HEK293 (cell line): ENCODE measurements at regions not wholly inside any gene's neighbourhood (a gene's known extent, or its start where the extent isn't known, plus 50 kb on each side); places are given as distances from the start of the nearest gene placed in this dataset.

Experiments
- CTCF ChIA-PET: fragments of 350-600 bp; formaldehyde crosslinking; extraction: SDS; loops from one replicate; lab custom pipeline; 2021; ENCODE audit warnings: antibody characterized with exemption; lab: Yijun Ruan, JAX
- POLR2A ChIA-PET: fragments of 300-600 bp; formaldehyde crosslinking; extraction: SDS; loops from one replicate; lab custom pipeline; 2020; ENCODE audit warnings: antibody characterized with exemption, inconsistent platforms; lab: Yijun Ruan, JAX
- H3K27ac ChIP-seq: fragments of 200-500 bp; sonication (Bioruptor generic); 2 replicates; pipeline ENCODE4 v1.5.1; 2014; ENCODE audit warnings: low read depth, low read length, control low read depth, inconsistent platforms; ENCODE audit errors: extremely low read depth
- H3K36me3 ChIP-seq, 2 experiments: fragments of 200-500 bp in 1 of 2; sonication (Bioruptor generic) in 1 of 2; 1 replicate in 1 of 2; 2 replicates in 1 of 2; pipeline ENCODE4 v1.5.1; 2014 to 2017; ENCODE audit warnings: inconsistent platforms in 2 of 2, low read length in 2 of 2; ENCODE audit not compliant: control insufficient read depth in 2 of 2, insufficient read depth in 1 of 2
- H3K4me1 ChIP-seq: fragments of 200-500 bp; sonication (Bioruptor generic); 2 replicates; pipeline ENCODE4 v1.5.1; 2014; ENCODE audit warnings: mild to moderate bottlenecking, low read length, inconsistent platforms; ENCODE audit not compliant: control insufficient read depth, insufficient read depth
- H3K4me3 ChIP-seq: 2 replicates; pipeline ENCODE4 v1.5.1; 2011; ENCODE audit warnings: low read depth, mild to moderate bottlenecking, control low read depth, low read length, moderate library complexity
- H3K9me3 ChIP-seq: fragments of 200-500 bp; sonication (Bioruptor generic); 2 replicates; pipeline ENCODE4 v1.5.1; 2014; ENCODE audit warnings: low read depth, low read length, inconsistent platforms; ENCODE audit not compliant: control insufficient read depth, insufficient read depth
- MYNN ChIP-seq: fragments of 450-650 bp; formaldehyde crosslinking; IDR thresholded peaks from 2 replicates; pipeline ENCODE4 v1.5.1; 2016; ENCODE audit warnings: missing biosample characterization, missing genetic modification characterization, borderline replicate concordance
- SCRT1 ChIP-seq: fragments of 450-650 bp; formaldehyde crosslinking; IDR thresholded peaks from 2 replicates; pipeline ENCODE4 v1.5.1; 2016; ENCODE audit warnings: missing biosample characterization, missing genetic modification characterization, borderline replicate concordance
- TRIM28 ChIP-seq: IDR thresholded peaks from 2 replicates; pipeline ENCODE4 v1.6.1; 2011; ENCODE audit warnings: low read length, control low read depth, borderline replicate concordance
- ZBTB48 ChIP-seq: fragments of 450-650 bp; formaldehyde crosslinking; IDR thresholded peaks from 2 replicates; pipeline ENCODE4 v1.5.1; 2016; ENCODE audit warnings: missing biosample characterization, missing genetic modification characterization
- ZFP3 ChIP-seq: fragments of 450-650 bp; formaldehyde crosslinking; IDR thresholded peaks from 2 replicates; pipeline ENCODE4 v1.5.1; 2016; ENCODE audit warnings: low read depth, missing biosample characterization, missing genetic modification characterization
- ZIC2 ChIP-seq: fragments of 450-650 bp; formaldehyde crosslinking; IDR thresholded peaks from 2 replicates; pipeline ENCODE4 v1.5.1; 2016; ENCODE audit warnings: missing biosample characterization, missing genetic modification characterization
- ZNF114 ChIP-seq: fragments of 450-650 bp; formaldehyde crosslinking; IDR thresholded peaks from 2 replicates; pipeline ENCODE4 v1.5.0; 2017; ENCODE audit warnings: missing biosample characterization, missing genetic modification characterization
- ZNF140 ChIP-seq: fragments of 450-650 bp; formaldehyde crosslinking; IDR thresholded peaks from 2 replicates; pipeline ENCODE4 v1.5.1; 2016; ENCODE audit warnings: missing biosample characterization, missing genetic modification characterization
- ZNF2 ChIP-seq: fragments of 450-650 bp; formaldehyde crosslinking; IDR thresholded peaks from 2 replicates; pipeline ENCODE4 v1.5.1; 2016; ENCODE audit warnings: missing biosample characterization, missing genetic modification characterization
- ZNF23 ChIP-seq: fragments of 450-650 bp; formaldehyde crosslinking; IDR thresholded peaks from 2 replicates; pipeline ENCODE4 v1.5.1; 2016; ENCODE audit warnings: missing biosample characterization, missing genetic modification characterization, borderline replicate concordance
- ZNF292 ChIP-seq: fragments of 450-650 bp; formaldehyde crosslinking; IDR thresholded peaks from 2 replicates; pipeline ENCODE4 v1.5.1; 2016; ENCODE audit warnings: low read depth, missing biosample characterization, missing genetic modification characterization, borderline replicate concordance
- ZNF335 ChIP-seq: fragments of 450-650 bp; formaldehyde crosslinking; conservative IDR thresholded peaks from 2 replicates; pipeline ENCODE4 v1.5.1; 2016; ENCODE audit warnings: missing biosample characterization, missing genetic modification characterization
- ZNF521 ChIP-seq: fragments of 450-650 bp; formaldehyde crosslinking; IDR thresholded peaks from 2 replicates; pipeline ENCODE4 v1.5.1; 2017; ENCODE audit warnings: missing biosample characterization, mild to moderate bottlenecking, missing genetic modification characterization
- ZNF544 ChIP-seq: fragments of 450-650 bp; formaldehyde crosslinking; IDR thresholded peaks from 2 replicates; pipeline ENCODE4 v1.5.0; 2017; ENCODE audit warnings: missing biosample characterization, missing genetic modification characterization
- ZNF600 ChIP-seq: fragments of 450-650 bp; formaldehyde crosslinking; IDR thresholded peaks from 2 replicates; pipeline ENCODE4 v1.5.1; 2016; ENCODE audit warnings: missing biosample characterization, missing genetic modification characterization
- ZNF677 ChIP-seq: fragments of 450-650 bp; IDR thresholded peaks from 2 replicates; pipeline ENCODE4 v1.5.0; 2018; ENCODE audit warnings: missing biosample characterization, mild to moderate bottlenecking, missing genetic modification characterization, moderate library complexity
- ZNF747 ChIP-seq: fragments of 450-650 bp; formaldehyde crosslinking; IDR thresholded peaks from 2 replicates; pipeline ENCODE4 v1.5.1; 2016; ENCODE audit warnings: missing biosample characterization, missing genetic modification characterization
- ZNF830 ChIP-seq: fragments of 450-650 bp; IDR thresholded peaks from 2 replicates; pipeline ENCODE4 v1.5.0; 2018; ENCODE audit warnings: missing biosample characterization, missing genetic modification characterization, low read depth, mild to moderate bottlenecking, moderate library complexity
- ZXDB ChIP-seq: fragments of 450-650 bp; formaldehyde crosslinking; IDR thresholded peaks from 2 replicates; pipeline ENCODE4 v1.5.1; 2016; ENCODE audit warnings: missing biosample characterization, missing genetic modification characterization
- TF ChIP-seq, protein P1 (sequence below): fragments of 450-650 bp; formaldehyde crosslinking; IDR thresholded peaks from 2 replicates; pipeline ENCODE4 v1.5.1; 2016; ENCODE audit warnings: missing biosample characterization, missing genetic modification characterization
- TF ChIP-seq, protein P2 (sequence below): fragments of 450-650 bp; formaldehyde crosslinking; IDR thresholded peaks from 2 replicates; pipeline ENCODE4 v1.5.1; 2016; ENCODE audit warnings: missing biosample characterization, missing genetic modification characterization, low read depth
- TF ChIP-seq, protein P3 (sequence below): fragments of 450-650 bp; formaldehyde crosslinking; IDR thresholded peaks from 2 replicates; pipeline ENCODE4 v1.5.1; 2017; ENCODE audit warnings: missing biosample characterization, missing genetic modification characterization

DNA sequence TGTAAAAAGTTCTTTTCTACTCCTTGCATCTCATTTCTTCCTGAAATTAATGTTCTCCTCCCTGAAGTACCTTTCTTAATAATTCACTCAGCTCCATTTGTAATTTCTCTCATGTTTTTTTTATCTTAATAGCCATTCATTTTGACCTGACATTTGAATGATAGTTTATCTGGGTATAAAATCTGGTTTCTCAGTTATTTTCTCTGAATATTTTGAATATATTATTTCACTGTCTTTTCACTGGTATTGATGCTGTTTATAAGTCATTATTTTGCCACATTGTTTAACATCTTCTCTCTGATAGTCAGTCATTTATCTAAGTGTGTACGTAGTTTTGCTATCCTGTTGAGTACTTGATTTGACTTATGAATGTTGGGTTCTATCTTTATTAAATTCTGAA, 68.8 kb upstream of the ARHGAP18 start:
- ChIA-PET CTCF (interaction anchor here (1.1 kb wide), 1 partner anchor 181 kb away, joined by 9 read pairs; no protein-coding TSS in a partner anchor), POLR2A (no interaction called here)
- H3K4me3 ChIP-seq = no peak overlapping the region
- no peaks in the 10 kb centered on the region for H3K9me3 ChIP-seq
- no peak overlapping the region for H3K27ac ChIP-seq
- no peaks in the 10 kb centered on the region for H3K4me1 ChIP-seq
- no peak for TF ChIP-seq ZNF677 (tag by site-specific recombination)
- TF ChIP-seq ZIC2 (tag by site-specific recombination) = no peak
- TF ChIP-seq ZNF521 (tag by site-specific recombination) = no peak
- TF ChIP-seq ZFP3 = no peak
- no peak for TF ChIP-seq SCRT1 (tag by site-specific recombination)
- TF ChIP-seq, protein P1, sequence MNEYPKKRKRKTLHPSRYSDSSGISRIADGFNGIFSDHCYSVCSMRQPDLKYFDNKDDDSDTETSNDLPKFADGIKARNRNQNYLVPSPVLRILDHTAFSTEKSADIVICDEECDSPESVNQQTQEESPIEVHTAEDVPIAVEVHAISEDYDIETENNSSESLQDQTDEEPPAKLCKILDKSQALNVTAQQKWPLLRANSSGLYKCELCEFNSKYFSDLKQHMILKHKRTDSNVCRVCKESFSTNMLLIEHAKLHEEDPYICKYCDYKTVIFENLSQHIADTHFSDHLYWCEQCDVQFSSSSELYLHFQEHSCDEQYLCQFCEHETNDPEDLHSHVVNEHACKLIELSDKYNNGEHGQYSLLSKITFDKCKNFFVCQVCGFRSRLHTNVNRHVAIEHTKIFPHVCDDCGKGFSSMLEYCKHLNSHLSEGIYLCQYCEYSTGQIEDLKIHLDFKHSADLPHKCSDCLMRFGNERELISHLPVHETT (tag by site-specific recombination) = no peak
- no peak for TF ChIP-seq MYNN (tag by site-specific recombination)
- TF ChIP-seq ZNF830 (tag by site-specific recombination) = no peak
- TF ChIP-seq ZNF544 (tag by site-specific recombination) = no peak
- TF ChIP-seq ZNF23 = no peak
- TF ChIP-seq ZNF114 (tag by site-specific recombination) = no peak
- TF ChIP-seq ZNF140 = no peak
- TF ChIP-seq ZXDB (tag by site-specific recombination) = no peak
- no peaks in the 10 kb centered on the region for H3K36me3 ChIP-seq

DNA sequence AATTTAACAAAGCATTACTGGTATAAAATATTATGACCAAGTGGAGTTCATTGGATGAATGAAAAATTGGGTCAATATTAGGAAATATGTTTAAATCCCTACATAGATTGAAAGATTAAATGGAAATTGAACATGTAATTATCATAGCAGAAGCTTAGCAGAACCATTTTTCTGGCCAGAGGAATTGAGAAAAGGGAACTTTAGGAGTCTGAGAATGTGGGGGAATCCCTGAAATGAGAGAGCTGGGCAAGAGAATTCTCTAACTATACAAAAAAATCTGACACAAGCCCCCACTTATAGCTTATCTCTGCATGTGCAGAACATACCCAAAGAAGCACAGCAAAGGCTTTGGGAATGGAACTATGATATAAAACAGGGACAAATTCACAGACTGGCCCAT, 67.4 kb upstream of the ARHGAP18 start:
- Histone ChIP-seq H3K27ac (no peak overlapping the region), H3K9me3 (no peaks in the 10 kb centered on the region), H3K4me3 (no peak overlapping the region), H3K36me3 (no peaks in the 10 kb centered on the region), H3K4me1 (no peaks in the 10 kb centered on the region)
- TF ChIP-seq ZNF600 (tag by site-specific recombination) = no peak
- no peak for TF ChIP-seq TRIM28
- TF ChIP-seq, protein P2, sequence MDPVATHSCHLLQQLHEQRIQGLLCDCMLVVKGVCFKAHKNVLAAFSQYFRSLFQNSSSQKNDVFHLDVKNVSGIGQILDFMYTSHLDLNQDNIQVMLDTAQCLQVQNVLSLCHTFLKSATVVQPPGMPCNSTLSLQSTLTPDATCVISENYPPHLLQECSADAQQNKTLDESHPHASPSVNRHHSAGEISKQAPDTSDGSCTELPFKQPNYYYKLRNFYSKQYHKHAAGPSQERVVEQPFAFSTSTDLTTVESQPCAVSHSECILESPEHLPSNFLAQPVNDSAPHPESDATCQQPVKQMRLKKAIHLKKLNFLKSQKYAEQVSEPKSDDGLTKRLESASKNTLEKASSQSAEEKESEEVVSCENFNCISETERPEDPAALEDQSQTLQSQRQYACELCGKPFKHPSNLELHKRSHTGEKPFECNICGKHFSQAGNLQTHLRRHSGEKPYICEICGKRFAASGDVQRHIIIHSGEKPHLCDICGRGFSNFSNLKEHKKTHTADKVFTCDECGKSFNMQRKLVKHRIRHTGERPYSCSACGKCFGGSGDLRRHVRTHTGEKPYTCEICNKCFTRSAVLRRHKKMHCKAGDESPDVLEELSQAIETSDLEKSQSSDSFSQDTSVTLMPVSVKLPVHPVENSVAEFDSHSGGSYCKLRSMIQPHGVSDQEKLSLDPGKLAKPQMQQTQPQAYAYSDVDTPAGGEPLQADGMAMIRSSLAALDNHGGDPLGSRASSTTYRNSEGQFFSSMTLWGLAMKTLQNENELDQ (tag by site-specific recombination) = no peak
- TF ChIP-seq, protein P3, sequence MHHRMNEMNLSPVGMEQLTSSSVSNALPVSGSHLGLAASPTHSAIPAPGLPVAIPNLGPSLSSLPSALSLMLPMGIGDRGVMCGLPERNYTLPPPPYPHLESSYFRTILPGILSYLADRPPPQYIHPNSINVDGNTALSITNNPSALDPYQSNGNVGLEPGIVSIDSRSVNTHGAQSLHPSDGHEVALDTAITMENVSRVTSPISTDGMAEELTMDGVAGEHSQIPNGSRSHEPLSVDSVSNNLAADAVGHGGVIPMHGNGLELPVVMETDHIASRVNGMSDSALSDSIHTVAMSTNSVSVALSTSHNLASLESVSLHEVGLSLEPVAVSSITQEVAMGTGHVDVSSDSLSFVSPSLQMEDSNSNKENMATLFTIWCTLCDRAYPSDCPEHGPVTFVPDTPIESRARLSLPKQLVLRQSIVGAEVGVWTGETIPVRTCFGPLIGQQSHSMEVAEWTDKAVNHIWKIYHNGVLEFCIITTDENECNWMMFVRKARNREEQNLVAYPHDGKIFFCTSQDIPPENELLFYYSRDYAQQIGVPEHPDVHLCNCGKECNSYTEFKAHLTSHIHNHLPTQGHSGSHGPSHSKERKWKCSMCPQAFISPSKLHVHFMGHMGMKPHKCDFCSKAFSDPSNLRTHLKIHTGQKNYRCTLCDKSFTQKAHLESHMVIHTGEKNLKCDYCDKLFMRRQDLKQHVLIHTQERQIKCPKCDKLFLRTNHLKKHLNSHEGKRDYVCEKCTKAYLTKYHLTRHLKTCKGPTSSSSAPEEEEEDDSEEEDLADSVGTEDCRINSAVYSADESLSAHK (tag by site-specific recombination) = no peak
- TF ChIP-seq ZNF2 (tag by site-specific recombination) = no peak
- no peak for TF ChIP-seq ZBTB48 (tag by site-specific recombination)
- no peak for TF ChIP-seq ZNF292 (tag by site-specific recombination)
- TF ChIP-seq ZNF747 (tag by site-specific recombination) = no peak
- no peak for TF ChIP-seq ZNF335
- TF ChIP-seq MYNN (tag by site-specific recombination) = no peak
- CTCF ChIA-PET = interaction anchor here (0.7 to 4.5 kb wide), 6 partner anchors 11 to 244 kb away, joined by 3 to 100 read pairs (median 4); no protein-coding TSS in a partner anchor
- POLR2A ChIA-PET = no interaction called here
